Transverse colon (tissue), 4 donors: ENCODE measurements at regions not wholly inside any gene's neighbourhood (a gene's known extent, or its start where the extent isn't known, plus 50 kb on each side); places are given as distances from the start of the nearest gene placed in this dataset.

Experiments used
- DNase-seq: peaks from one replicate; pipeline ENCODE4 v3.0.0-alpha.2; 2019
- H3K27ac ChIP-seq, 4 donors: fragments of 200-600 bp; sonication (generic); 2 replicates each; pipeline ENCODE4 v1.5.1; 2016 to 2018; ENCODE audit warnings: inconsistent platforms in 4 of 4
- H3K27me3 ChIP-seq: fragments of 200-600 bp; sonication (generic); 2 replicates; pipeline ENCODE4 v1.5.1; 2017; ENCODE audit warnings: inconsistent platforms
- H3K36me3 ChIP-seq, 4 donors: fragments of 200-600 bp; sonication (generic); 2 replicates each; pipeline ENCODE4 v1.5.1; 2017 to 2019; ENCODE audit warnings: inconsistent platforms in 4 of 4
- H3K4me1 ChIP-seq, 4 donors: fragments of 200-600 bp; sonication (generic); 2 replicates each; pipeline ENCODE4 v1.5.1; 2017 to 2020; ENCODE audit warnings: inconsistent platforms in 4 of 4
- H3K4me3 ChIP-seq, 4 donors: fragments of 200-600 bp; sonication (generic); 1 replicate in 1 of 4; 2 replicates in 3 of 4; pipeline versions ENCODE4 v1.5.1 to v1.6.1; 2017 to 2019; ENCODE audit warnings: inconsistent platforms in 4 of 4
- H3K9me3 ChIP-seq, 2 donors: fragments of 200-600 bp; sonication (generic); 2 replicates each; pipeline ENCODE4 v1.5.1; 2017 to 2019; ENCODE audit warnings: inconsistent platforms in 2 of 2
- CTCF ChIP-seq, 5 experiments: fragments of 200-600 bp in 3 of 5; fragments of 450-650 bp in 2 of 5; sonication (generic) in 3 of 5; IDR thresholded peaks; 1 replicate in 2 of 5; 2 replicates in 3 of 5; pipeline ENCODE4 v1.5.1; 2016 to 2017; ENCODE audit warnings: antibody characterized with exemption in 5 of 5, inconsistent platforms in 3 of 5, mild to moderate bottlenecking in 2 of 5, moderate library complexity in 1 of 5
- EP300 ChIP-seq: sonication (generic); formaldehyde crosslinking; IDR thresholded peaks from one replicate; pipeline ENCODE4 v1.6.1; 2017; ENCODE audit warnings: antibody characterized with exemption, low read depth
- POLR2A ChIP-seq: fragments of 450-650 bp; IDR thresholded peaks from one replicate; pipeline ENCODE4 v1.6.1; 2016; ENCODE audit warnings: antibody characterized with exemption, mild to moderate bottlenecking, moderate library complexity
- POLR2AphosphoS5 ChIP-seq, 3 donors: sonication (generic); formaldehyde crosslinking; IDR thresholded peaks; one replicate each; pipeline ENCODE4 v1.6.1; 2016; ENCODE audit warnings: antibody characterized with exemption in 3 of 3
- WGBS, 2 donors: methylation state at CpG; one replicate each; pipeline ENCODE4 v1.1.5; 2018; ENCODE audit warnings: low coverage in 1 of 2; 5-methylcytosine and 5-hydroxymethylcytosine counted together
- in situ Hi-C, 4 donors: fragments of 200-750 bp; cut with MboI; loops; one replicate each; pipeline versions ENCODE4 v1.15.0 to v1.15.1; 2017; ENCODE audit warnings: low sequenced_read_pairs in 3 of 4, low pct_ligation_motif_present in 1 of 4, low pct_unique_long_range_greater_than_20kb in 1 of 4
- intact Hi-C: fragments of 100-400 bp; cut with DNase I; formaldehyde crosslinking; loops from one replicate; pipeline ENCODE4 v1.15.1; 2023; ENCODE audit warnings: low total_unique reads

- DNase-seq, result no peak
- intact Hi-C loops (no loop called here), in situ Hi-C loops (no loop called here)
- Histone ChIP-seq H3K9me3 (no peaks in the 10 kb centered on the region), H3K27me3 (no peaks in the 10 kb centered on the region), H3K27ac (no peak overlapping the region), H3K36me3 (no peaks in the 10 kb centered on the region), H3K4me1 (no peaks in the 10 kb centered on the region), H3K4me3 (no peak overlapping the region)
- 81% methylated on average over 1 of the region's 1 CpG; no CpG with 5 or more reads in 1 of the 2 donors for WGBS, 2 donors
- TF ChIP-seq POLR2AphosphoS5 (IDR thresholded peaks at IDR 0.05), result no peak
- no peak for TF ChIP-seq POLR2A
- TF ChIP-seq EP300, result no peak
- TF ChIP-seq CTCF (IDR thresholded peaks at IDR 0.05), result no peak
These were observed 503.4 kb downstream of the CCDC85A start for GRCh38 chr2:56687169-56687568.

GRCh38 chr2:56688661-56689060 is 504.9 kb downstream of the CCDC85A start:
- TF ChIP-seq POLR2A, result no peak
- no peak for TF ChIP-seq EP300
- TF ChIP-seq POLR2AphosphoS5 (IDR thresholded peaks at IDR 0.05), result no peak
- TF ChIP-seq CTCF (IDR thresholded peaks at IDR 0.05), result no peak
- Histone ChIP-seq H3K4me3 (no peak overlapping the region), H3K27ac (no peak overlapping the region), H3K9me3 (no peaks in the 10 kb centered on the region), H3K36me3 (no peaks in the 10 kb centered on the region), H3K27me3 (no peaks in the 10 kb centered on the region), H3K4me1 (no peaks in the 10 kb centered on the region)
- in situ Hi-C loops, result no loop called here
- WGBS, 2 donors, result 39 to 53% methylated on average over 1 of the region's 1 CpG
- intact Hi-C loops, result no loop called here
- DNase-seq, result no peak

- H3K27ac ChIP-seq, result no peak overlapping the region
- H3K36me3 ChIP-seq, result no peaks in the 10 kb centered on the region
- no peak overlapping the region for H3K4me3 ChIP-seq
- intact Hi-C loops (no loop called here), in situ Hi-C loops (no loop called here)
- TF ChIP-seq POLR2A, result no peak
- no peak for TF ChIP-seq CTCF (IDR thresholded peaks at IDR 0.05)
- TF ChIP-seq EP300, result no peak
- no peak for TF ChIP-seq POLR2AphosphoS5 (IDR thresholded peaks at IDR 0.05)
- no peaks in the 10 kb centered on the region for H3K27me3 ChIP-seq
- DNase-seq, result no peak
- WGBS, 2 donors, result 71 to 72% methylated on average over 2 of the region's 2 CpGs
- H3K4me1 ChIP-seq, result no peaks in the 10 kb centered on the region
- H3K9me3 ChIP-seq, result no peaks in the 10 kb centered on the region
These were observed 509.7 kb downstream of the CCDC85A start for GRCh38 chr2:56693501-56693900.

GRCh38 chr2:56703001-56703400 is 519.2 kb downstream of the CCDC85A start:
- no peak for TF ChIP-seq EP300
- no peak for TF ChIP-seq POLR2AphosphoS5 (IDR thresholded peaks at IDR 0.05)
- no peak for TF ChIP-seq CTCF (IDR thresholded peaks at IDR 0.05)
- no peak for TF ChIP-seq POLR2A
- H3K27me3 ChIP-seq, result no peaks in the 10 kb centered on the region
- no peak overlapping the region for H3K27ac ChIP-seq
- intact Hi-C loops, result no loop called here
- H3K9me3 ChIP-seq, result no peaks in the 10 kb centered on the region
- H3K36me3 ChIP-seq, result no peaks in the 10 kb centered on the region
- 81 to 96% methylated on average over 2 of the region's 2 CpGs for WGBS, 2 donors
- DNase-seq, result no peak
- no peak overlapping the region for H3K4me3 ChIP-seq
- in situ Hi-C loops, result no loop called here
- no peaks in the 10 kb centered on the region for H3K4me1 ChIP-seq
